GM12878 (cell line): ENCODE measurements at regions not wholly inside any gene's neighbourhood (a gene's known extent, or its start where the extent isn't known, plus 50 kb on each side); places are given as distances from the start of the nearest gene placed in this dataset.

Source experiments
- CREB1 ChIP-seq: IDR thresholded peaks from 2 replicates; pipeline ENCODE4 v1.6.1; 2012; ENCODE audit warnings: low read depth, mild to moderate bottlenecking, inconsistent platforms
- KDM1A ChIP-seq: fragments of 200-600 bp; sonication (generic); IDR thresholded peaks from 2 replicates; pipeline ENCODE4 v1.6.1; 2016; ENCODE audit warnings: borderline replicate concordance
- NRF1 ChIP-seq: conservative IDR thresholded peaks from 2 replicates; pipeline ENCODE4 v1.6.1; 2011; ENCODE audit warnings: mild to moderate bottlenecking, low read depth, low read length, improper control_type of control experiment
- POLR2AphosphoS5 ChIP-seq: IDR thresholded peaks from 2 replicates; pipeline ENCODE4 v1.6.1; 2011; ENCODE audit warnings: mild to moderate bottlenecking, low read length, inconsistent platforms
- SPI1 ChIP-seq: IDR thresholded peaks from 2 replicates; pipeline ENCODE4 v1.6.1; 2011; ENCODE audit warnings: low read depth, mild to moderate bottlenecking, low read length, moderate library complexity, borderline replicate concordance; ENCODE audit not compliant: insufficient read depth
- TF ChIP-seq, protein P1 (sequence below), 3 experiments: IDR thresholded peaks in 2 of 3; conservative IDR thresholded peaks in 1 of 3; 2 replicates each; pipeline ENCODE4 v1.5.1; 2011; ENCODE audit warnings: low read depth in 3 of 3, low read length in 3 of 3, mild to moderate bottlenecking in 3 of 3, control low read depth in 2 of 3, moderate library complexity in 2 of 3, inconsistent platforms in 1 of 3, mixed read lengths in 1 of 3; ENCODE audit not compliant: control insufficient read depth in 2 of 3, insufficient read depth in 1 of 3; ENCODE audit errors: extremely low read depth in 1 of 3
- TF ChIP-seq, protein P2 (sequence below): IDR thresholded peaks from 2 replicates; pipeline ENCODE4 v1.6.1; 2012; ENCODE audit warnings: mild to moderate bottlenecking, low read depth, low read length
- TF ChIP-seq, protein P3 (sequence below): fragments of 450-650 bp; IDR thresholded peaks from 2 replicates; pipeline ENCODE4 v1.6.1; 2016; ENCODE audit warnings: mild to moderate bottlenecking

DNA sequence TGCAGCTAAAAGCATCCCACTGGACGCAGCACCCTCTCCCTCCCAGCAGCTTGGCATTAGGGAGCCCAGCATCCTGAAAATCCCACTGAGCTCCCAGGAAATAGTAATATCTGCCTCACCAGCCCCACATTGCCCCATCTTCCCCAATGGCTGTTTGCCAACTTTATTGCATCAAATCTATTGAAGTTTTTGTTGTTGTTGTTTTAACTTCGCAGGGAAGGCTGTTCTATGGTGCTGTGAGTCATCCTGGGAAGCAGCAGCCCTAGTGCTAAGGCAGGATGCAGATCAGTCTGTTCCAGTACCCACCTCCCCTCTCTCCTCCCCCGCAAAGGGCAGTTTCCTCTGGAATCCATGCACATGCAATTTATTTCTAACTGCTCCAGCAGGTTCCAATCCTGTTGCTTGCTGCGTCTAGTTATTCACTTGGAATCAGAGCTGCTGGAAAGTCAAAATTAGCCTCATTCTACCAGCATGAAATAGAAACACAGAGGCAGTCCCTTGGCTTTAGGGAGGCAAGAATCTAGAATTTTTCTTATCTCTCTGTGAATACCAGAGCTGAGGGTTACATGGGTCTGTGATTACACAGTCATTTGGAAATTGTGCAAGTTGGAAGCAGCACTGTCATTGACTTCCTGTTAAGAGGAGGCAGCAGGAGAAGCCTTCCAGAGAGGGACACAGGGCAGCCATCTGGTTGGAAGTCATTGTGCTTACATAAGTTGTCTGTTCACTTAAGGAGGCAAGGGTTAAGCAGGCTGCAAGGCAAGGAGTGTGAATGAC is 115.9 kb upstream of the CACUL1 start:
- TF ChIP-seq, protein P1, sequence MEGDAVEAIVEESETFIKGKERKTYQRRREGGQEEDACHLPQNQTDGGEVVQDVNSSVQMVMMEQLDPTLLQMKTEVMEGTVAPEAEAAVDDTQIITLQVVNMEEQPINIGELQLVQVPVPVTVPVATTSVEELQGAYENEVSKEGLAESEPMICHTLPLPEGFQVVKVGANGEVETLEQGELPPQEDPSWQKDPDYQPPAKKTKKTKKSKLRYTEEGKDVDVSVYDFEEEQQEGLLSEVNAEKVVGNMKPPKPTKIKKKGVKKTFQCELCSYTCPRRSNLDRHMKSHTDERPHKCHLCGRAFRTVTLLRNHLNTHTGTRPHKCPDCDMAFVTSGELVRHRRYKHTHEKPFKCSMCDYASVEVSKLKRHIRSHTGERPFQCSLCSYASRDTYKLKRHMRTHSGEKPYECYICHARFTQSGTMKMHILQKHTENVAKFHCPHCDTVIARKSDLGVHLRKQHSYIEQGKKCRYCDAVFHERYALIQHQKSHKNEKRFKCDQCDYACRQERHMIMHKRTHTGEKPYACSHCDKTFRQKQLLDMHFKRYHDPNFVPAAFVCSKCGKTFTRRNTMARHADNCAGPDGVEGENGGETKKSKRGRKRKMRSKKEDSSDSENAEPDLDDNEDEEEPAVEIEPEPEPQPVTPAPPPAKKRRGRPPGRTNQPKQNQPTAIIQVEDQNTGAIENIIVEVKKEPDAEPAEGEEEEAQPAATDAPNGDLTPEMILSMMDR (IDR thresholded peaks at IDR 0.05 in 2 of 3, conservative IDR thresholded peaks at IDR 0.05 in 1 of 3; ENCODE audit: control insufficient read depth in 2 of 3, extremely low read depth in 1 of 3, insufficient read depth in 1 of 3, low read depth in 3 of 3, low read length in 3 of 3): no peak
- TF ChIP-seq, protein P2, sequence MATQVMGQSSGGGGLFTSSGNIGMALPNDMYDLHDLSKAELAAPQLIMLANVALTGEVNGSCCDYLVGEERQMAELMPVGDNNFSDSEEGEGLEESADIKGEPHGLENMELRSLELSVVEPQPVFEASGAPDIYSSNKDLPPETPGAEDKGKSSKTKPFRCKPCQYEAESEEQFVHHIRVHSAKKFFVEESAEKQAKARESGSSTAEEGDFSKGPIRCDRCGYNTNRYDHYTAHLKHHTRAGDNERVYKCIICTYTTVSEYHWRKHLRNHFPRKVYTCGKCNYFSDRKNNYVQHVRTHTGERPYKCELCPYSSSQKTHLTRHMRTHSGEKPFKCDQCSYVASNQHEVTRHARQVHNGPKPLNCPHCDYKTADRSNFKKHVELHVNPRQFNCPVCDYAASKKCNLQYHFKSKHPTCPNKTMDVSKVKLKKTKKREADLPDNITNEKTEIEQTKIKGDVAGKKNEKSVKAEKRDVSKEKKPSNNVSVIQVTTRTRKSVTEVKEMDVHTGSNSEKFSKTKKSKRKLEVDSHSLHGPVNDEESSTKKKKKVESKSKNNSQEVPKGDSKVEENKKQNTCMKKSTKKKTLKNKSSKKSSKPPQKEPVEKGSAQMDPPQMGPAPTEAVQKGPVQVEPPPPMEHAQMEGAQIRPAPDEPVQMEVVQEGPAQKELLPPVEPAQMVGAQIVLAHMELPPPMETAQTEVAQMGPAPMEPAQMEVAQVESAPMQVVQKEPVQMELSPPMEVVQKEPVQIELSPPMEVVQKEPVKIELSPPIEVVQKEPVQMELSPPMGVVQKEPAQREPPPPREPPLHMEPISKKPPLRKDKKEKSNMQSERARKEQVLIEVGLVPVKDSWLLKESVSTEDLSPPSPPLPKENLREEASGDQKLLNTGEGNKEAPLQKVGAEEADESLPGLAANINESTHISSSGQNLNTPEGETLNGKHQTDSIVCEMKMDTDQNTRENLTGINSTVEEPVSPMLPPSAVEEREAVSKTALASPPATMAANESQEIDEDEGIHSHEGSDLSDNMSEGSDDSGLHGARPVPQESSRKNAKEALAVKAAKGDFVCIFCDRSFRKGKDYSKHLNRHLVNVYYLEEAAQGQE: no peak
- TF ChIP-seq NRF1: no peak
- no peak for TF ChIP-seq SPI1
- TF ChIP-seq KDM1A: no peak
- no peak for TF ChIP-seq POLR2AphosphoS5
- TF ChIP-seq, protein P3, sequence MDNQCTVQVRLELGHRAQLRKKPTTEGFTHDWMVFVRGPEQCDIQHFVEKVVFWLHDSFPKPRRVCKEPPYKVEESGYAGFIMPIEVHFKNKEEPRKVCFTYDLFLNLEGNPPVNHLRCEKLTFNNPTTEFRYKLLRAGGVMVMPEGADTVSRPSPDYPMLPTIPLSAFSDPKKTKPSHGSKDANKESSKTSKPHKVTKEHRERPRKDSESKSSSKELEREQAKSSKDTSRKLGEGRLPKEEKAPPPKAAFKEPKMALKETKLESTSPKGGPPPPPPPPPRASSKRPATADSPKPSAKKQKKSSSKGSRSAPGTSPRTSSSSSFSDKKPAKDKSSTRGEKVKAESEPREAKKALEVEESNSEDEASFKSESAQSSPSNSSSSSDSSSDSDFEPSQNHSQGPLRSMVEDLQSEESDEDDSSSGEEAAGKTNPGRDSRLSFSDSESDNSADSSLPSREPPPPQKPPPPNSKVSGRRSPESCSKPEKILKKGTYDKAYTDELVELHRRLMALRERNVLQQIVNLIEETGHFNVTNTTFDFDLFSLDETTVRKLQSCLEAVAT: no peak
- no peak for TF ChIP-seq CREB1
